ENCODE measurements at regions not wholly inside any gene's neighbourhood (a gene's known extent, or its start where the extent isn't known, plus 50 kb on each side); places are given as distances from the start of the nearest gene placed in this dataset.

DNA sequence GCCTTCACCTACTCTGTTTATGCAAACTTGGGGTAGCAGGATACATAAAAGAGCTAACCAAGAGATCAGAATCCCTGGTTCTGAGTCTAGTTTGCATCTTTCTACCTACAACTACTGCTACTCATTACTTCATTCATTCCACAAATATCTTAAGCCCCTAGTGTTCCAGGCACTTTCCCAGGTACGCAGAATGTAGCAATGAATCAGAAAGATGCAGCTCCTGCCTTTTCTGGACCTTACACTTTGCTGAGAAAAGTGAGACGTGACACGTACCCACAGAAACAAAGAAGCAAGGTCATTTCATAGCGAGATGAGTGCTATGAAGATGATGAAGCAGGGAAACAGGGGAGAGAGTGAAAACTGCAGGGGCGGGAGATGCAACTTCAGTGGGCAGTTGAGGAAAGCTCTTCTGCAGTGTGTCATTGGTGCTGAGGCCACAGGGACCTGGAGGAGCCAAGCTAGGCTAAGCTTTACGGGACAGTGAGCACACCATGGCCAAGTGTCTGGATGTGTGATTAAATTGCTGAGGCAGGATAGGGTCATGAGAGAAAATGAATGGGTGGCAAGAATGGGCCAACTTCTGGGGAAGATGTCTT, 167.9 kb downstream of the TNFSF18 start:
- TF ChIP-seq, protein P1, sequence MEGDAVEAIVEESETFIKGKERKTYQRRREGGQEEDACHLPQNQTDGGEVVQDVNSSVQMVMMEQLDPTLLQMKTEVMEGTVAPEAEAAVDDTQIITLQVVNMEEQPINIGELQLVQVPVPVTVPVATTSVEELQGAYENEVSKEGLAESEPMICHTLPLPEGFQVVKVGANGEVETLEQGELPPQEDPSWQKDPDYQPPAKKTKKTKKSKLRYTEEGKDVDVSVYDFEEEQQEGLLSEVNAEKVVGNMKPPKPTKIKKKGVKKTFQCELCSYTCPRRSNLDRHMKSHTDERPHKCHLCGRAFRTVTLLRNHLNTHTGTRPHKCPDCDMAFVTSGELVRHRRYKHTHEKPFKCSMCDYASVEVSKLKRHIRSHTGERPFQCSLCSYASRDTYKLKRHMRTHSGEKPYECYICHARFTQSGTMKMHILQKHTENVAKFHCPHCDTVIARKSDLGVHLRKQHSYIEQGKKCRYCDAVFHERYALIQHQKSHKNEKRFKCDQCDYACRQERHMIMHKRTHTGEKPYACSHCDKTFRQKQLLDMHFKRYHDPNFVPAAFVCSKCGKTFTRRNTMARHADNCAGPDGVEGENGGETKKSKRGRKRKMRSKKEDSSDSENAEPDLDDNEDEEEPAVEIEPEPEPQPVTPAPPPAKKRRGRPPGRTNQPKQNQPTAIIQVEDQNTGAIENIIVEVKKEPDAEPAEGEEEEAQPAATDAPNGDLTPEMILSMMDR (conservative IDR thresholded peaks at IDR 0.05; ENCODE audit: low read depth, low read length) = no peak
- TF ChIP-seq EZH2 (IDR thresholded peaks at IDR 0.05; ENCODE audit: borderline replicate concordance, low read depth, low read length, poor library complexity, severe bottlenecking) = no peak
- BruUV-seq (replicated peaks) = no TSS peak
- CTCF ChIA-PET = no interaction called here

DNA sequence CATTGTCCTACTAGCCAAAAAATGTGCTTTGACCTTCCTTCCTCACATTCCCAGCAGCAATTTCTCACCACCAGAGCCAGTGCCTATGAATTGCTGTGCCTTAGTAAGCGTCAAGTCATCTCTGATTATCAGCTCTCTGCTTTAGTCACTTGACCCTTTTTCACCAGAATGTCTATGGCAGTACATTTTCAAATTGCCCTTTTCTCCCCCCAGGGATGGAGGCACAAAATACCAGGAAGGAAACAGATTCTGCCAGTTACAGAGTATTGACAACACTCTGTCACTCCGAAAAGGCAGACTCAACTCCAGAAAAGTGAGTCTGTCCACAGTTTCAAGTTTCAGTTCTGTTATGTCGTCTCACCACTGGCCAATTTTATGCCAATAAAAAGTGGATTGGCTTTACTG, 167.4 kb downstream of the TNFSF18 start:
- H3K36me3 ChIP-seq (ENCODE audit: insufficient read depth, low read length, poor library complexity, severe bottlenecking) = no peaks in the 10 kb centered on the region
- no peak for DNase-seq (ENCODE audit: low spot score)
- no TSS peak for BruUV-seq (replicated peaks)
- intact Hi-C loops (cut with micrococcal nuclease; ENCODE audit: unreplicated experiment) = no loop called here
- POLR2A ChIA-PET (ENCODE audit: low non-redundant PET) = no interaction called here
- H3K27me3 ChIP-seq (replicated peaks; ENCODE audit: insufficient read depth, low read depth, low read length, poor library complexity) = no peaks in the 10 kb centered on the region
- H3K4me3 ChIP-seq (ENCODE audit: low read depth, low read length, poor library complexity, severe bottlenecking) = no peak overlapping the region
- no peak overlapping the region for H3K27ac ChIP-seq (ENCODE audit: low read depth, low read length, poor library complexity, severe bottlenecking)
- no peaks in the 10 kb centered on the region for H3K9me3 ChIP-seq (ENCODE audit: low read depth, low read length, poor library complexity, severe bottlenecking)
- CTCF ChIA-PET = no interaction called here
- TF ChIP-seq, protein P1 (conservative IDR thresholded peaks at IDR 0.05; ENCODE audit: low read depth, low read length) = no peak
- no peak for TF ChIP-seq EZH2 (IDR thresholded peaks at IDR 0.05; ENCODE audit: borderline replicate concordance, low read depth, low read length, poor library complexity, severe bottlenecking)
- H3K4me1 ChIP-seq (ENCODE audit: insufficient read depth, low read length, poor library complexity, severe bottlenecking) = no peaks in the 10 kb centered on the region

More for the DNA sequence above, 167.9 kb downstream of the TNFSF18 start:
- DNase-seq (ENCODE audit: low spot score) = no peak
- H3K9me3 ChIP-seq (ENCODE audit: low read depth, low read length, poor library complexity, severe bottlenecking) = no peaks in the 10 kb centered on the region
- no peaks in the 10 kb centered on the region for H3K27me3 ChIP-seq (replicated peaks; ENCODE audit: insufficient read depth, low read depth, low read length, poor library complexity)
- intact Hi-C loops (cut with micrococcal nuclease; ENCODE audit: unreplicated experiment) = no loop called here
- H3K4me3 ChIP-seq (ENCODE audit: low read depth, low read length, poor library complexity, severe bottlenecking) = no peak overlapping the region
- no peaks in the 10 kb centered on the region for H3K4me1 ChIP-seq (ENCODE audit: insufficient read depth, low read length, poor library complexity, severe bottlenecking)
- no peaks in the 10 kb centered on the region for H3K36me3 ChIP-seq (ENCODE audit: insufficient read depth, low read length, poor library complexity, severe bottlenecking)
- no peak overlapping the region for H3K27ac ChIP-seq (ENCODE audit: low read depth, low read length, poor library complexity, severe bottlenecking)
- POLR2A ChIA-PET (ENCODE audit: low non-redundant PET) = no interaction called here

DNA sequence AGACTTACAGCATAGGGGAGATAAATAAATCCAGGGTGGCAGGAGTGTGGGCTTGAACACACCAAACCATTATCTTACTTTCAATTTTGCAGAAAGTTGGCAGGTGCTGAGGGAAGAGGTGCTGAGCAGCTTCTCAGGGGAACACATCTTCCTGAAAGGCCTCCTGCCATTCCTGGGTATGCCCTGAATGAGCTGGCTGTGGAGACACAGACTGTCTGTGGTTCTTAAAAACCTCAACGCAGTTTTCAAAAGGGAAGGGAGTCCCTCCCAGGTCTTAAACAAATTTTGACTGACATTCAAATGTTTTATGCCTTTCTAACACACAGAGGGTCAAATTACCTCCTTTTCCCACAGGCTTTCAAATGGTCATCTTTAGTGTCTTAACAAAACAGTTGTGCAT, 166.9 kb downstream of the TNFSF18 start:
- DNase-seq (ENCODE audit: low spot score) = no peak
- no peaks in the 10 kb centered on the region for H3K27me3 ChIP-seq (replicated peaks; ENCODE audit: insufficient read depth, low read depth, low read length, poor library complexity)
- no peaks in the 10 kb centered on the region for H3K9me3 ChIP-seq (ENCODE audit: low read depth, low read length, poor library complexity, severe bottlenecking)
- BruUV-seq (replicated peaks) = no TSS peak
- no peak for TF ChIP-seq EZH2 (IDR thresholded peaks at IDR 0.05; ENCODE audit: borderline replicate concordance, low read depth, low read length, poor library complexity, severe bottlenecking)
- TF ChIP-seq, protein P1 (conservative IDR thresholded peaks at IDR 0.05; ENCODE audit: low read depth, low read length) = no peak
- no peaks in the 10 kb centered on the region for H3K36me3 ChIP-seq (ENCODE audit: insufficient read depth, low read length, poor library complexity, severe bottlenecking)
- ChIA-PET CTCF (no interaction called here), POLR2A (ENCODE audit: low non-redundant PET) (no interaction called here)
- no peaks in the 10 kb centered on the region for H3K4me1 ChIP-seq (ENCODE audit: insufficient read depth, low read length, poor library complexity, severe bottlenecking)
- H3K4me3 ChIP-seq (ENCODE audit: low read depth, low read length, poor library complexity, severe bottlenecking) = no peak overlapping the region
- no peak overlapping the region for H3K27ac ChIP-seq (ENCODE audit: low read depth, low read length, poor library complexity, severe bottlenecking)
- intact Hi-C loops (cut with micrococcal nuclease; ENCODE audit: unreplicated experiment) = no loop called here
